ELR (cell line): ENCODE measurements at regions not wholly inside any gene's neighbourhood (a gene's known extent, or its start where the extent isn't known, plus 50 kb on each side); places are given as distances from the start of the nearest gene placed in this dataset.
"Not testable (repeated sequence)": the region's sequence is repeated elsewhere in the genome, so short reads cannot be mapped to it uniquely, and the experiment has no call there.

Experiments
- DNase-seq: peaks from one replicate; pipeline ENCODE4 v3.0.0-alpha.2; 2015; ENCODE audit warnings: low read depth

GRCh38 chr5:117794847-117795246 is 1193.5 kb downstream of the DTWD2 start:
- peak; percentile 20 for DNase-seq

GRCh38 chr5:117793963-117794362 is 1194.4 kb downstream of the DTWD2 start:
- no peak for DNase-seq

GRCh38 chr5:117792476-117792875 is 1195.9 kb downstream of the DTWD2 start:
- DNase-seq, result peak; percentile 4

- no peak for DNase-seq
Observed at GRCh38 chr5:117788596-117788995, 1199.8 kb downstream of the DTWD2 start.

- DNase-seq, result no peak
Observed at GRCh38 chr5:117779171-117779570, 1204.5 kb upstream of the SEMA6A start.

- no peak for DNase-seq
Observed at GRCh38 chr5:117776977-117777376, 1202.4 kb upstream of the SEMA6A start.

GRCh38 chr5:117769877-117770276 is 1195.3 kb upstream of the SEMA6A start:
- no peak for DNase-seq

- no peak for DNase-seq
Observed at GRCh38 chr5:117763271-117763670, 1188.6 kb upstream of the SEMA6A start.

GRCh38 chr5:117761186-117761585 is 1186.6 kb upstream of the SEMA6A start:
- DNase-seq, result no peak

GRCh38 chr5:117759849-117760499 is 1185.4 kb upstream of the SEMA6A start:
- no peak for DNase-seq

- no peak for DNase-seq
Observed at GRCh38 chr5:117752403-117752802, 1177.8 kb upstream of the SEMA6A start.

GRCh38 chr5:117748336-117748735 is 1173.7 kb upstream of the SEMA6A start:
- DNase-seq, result no peak

- DNase-seq, result no peak
Observed at GRCh38 chr5:117743337-117743736, 1168.7 kb upstream of the SEMA6A start.

- no peak for DNase-seq
Observed at GRCh38 chr5:117741655-117742206, 1167.1 kb upstream of the SEMA6A start.

- no peak for DNase-seq
Observed at GRCh38 chr5:117740268-117740667, 1165.6 kb upstream of the SEMA6A start.

GRCh38 chr5:117738571-117738970 is 1163.9 kb upstream of the SEMA6A start:
- no peak for DNase-seq

- no peak for DNase-seq
Observed at GRCh38 chr5:117736698-117737097, 1162.1 kb upstream of the SEMA6A start.

- no peak for DNase-seq
Observed at GRCh38 chr5:117734056-117734455, 1159.4 kb upstream of the SEMA6A start.

- no peak for DNase-seq
Observed at GRCh38 chr5:117733051-117733450, 1158.4 kb upstream of the SEMA6A start.

GRCh38 chr5:117732264-117732663 is 1157.6 kb upstream of the SEMA6A start:
- DNase-seq, result no peak

GRCh38 chr5:117731446-117731845 is 1156.8 kb upstream of the SEMA6A start:
- no peak for DNase-seq

GRCh38 chr5:117720784-117721183 is 1146.2 kb upstream of the SEMA6A start:
- not testable (repeated sequence) for DNase-seq

- DNase-seq, result no peak
Observed at GRCh38 chr5:117719413-117719812, 1144.8 kb upstream of the SEMA6A start.

- DNase-seq, result no peak
Observed at GRCh38 chr5:117713585-117714198, 1139.1 kb upstream of the SEMA6A start.
